Neuronal stem cell (in vitro differentiated cells): ENCODE measurements at regions not wholly inside any gene's neighbourhood (a gene's known extent, or its start where the extent isn't known, plus 50 kb on each side); places are given as distances from the start of the nearest gene placed in this dataset.

ENCODE experiments used
- DNase-seq: peaks from one replicate; pipeline ENCODE4 v3.0.0-alpha.2; 2013; ENCODE audit warnings: low spot score
- H2AFZ ChIP-seq: one replicate; pipeline ENCODE4 v1.6.1; 2013; ENCODE audit warnings: mild to moderate bottlenecking, low read length, inconsistent platforms
- H2AK5ac ChIP-seq: 2 replicates; pipeline ENCODE4 v1.6.1; 2013; ENCODE audit warnings: low read depth, mild to moderate bottlenecking, inconsistent platforms, low read length, moderate library complexity, mixed read lengths
- H2BK120ac ChIP-seq: 2 replicates; pipeline ENCODE4 v1.6.1; 2013; ENCODE audit warnings: low read depth, mild to moderate bottlenecking, inconsistent platforms, low read length, moderate library complexity, mixed read lengths
- H2BK12ac ChIP-seq: one replicate; pipeline ENCODE4 v1.6.1; 2013; ENCODE audit warnings: low read length, inconsistent platforms
- H2BK15ac ChIP-seq: 2 replicates; pipeline ENCODE4 v1.6.1; 2013; ENCODE audit warnings: mild to moderate bottlenecking, low read length, inconsistent platforms, mixed read lengths
- H2BK5ac ChIP-seq: one replicate; pipeline ENCODE4 v1.6.1; 2013; ENCODE audit warnings: inconsistent platforms, mild to moderate bottlenecking, low read length, moderate library complexity
- H3K14ac ChIP-seq: one replicate; pipeline ENCODE4 v1.6.1; 2013; ENCODE audit warnings: low read length, inconsistent platforms
- H3K18ac ChIP-seq: 2 replicates; pipeline ENCODE4 v1.6.1; 2013; ENCODE audit warnings: low read length, inconsistent platforms
- H3K23ac ChIP-seq: 2 replicates; pipeline ENCODE4 v1.6.1; 2013; ENCODE audit warnings: low read depth, mild to moderate bottlenecking, mixed read lengths, low read length, inconsistent platforms; ENCODE audit not compliant: poor library complexity
- H3K27ac ChIP-seq: replicated peaks from 3 replicates; pipeline ENCODE4 v1.5.1; 2013; ENCODE audit warnings: low read length, inconsistent platforms
- H3K27me3 ChIP-seq, 3 experiments: 2 replicates each; pipeline ENCODE4 v1.6.1; 2013; ENCODE audit warnings: low read length in 3 of 3, mild to moderate bottlenecking in 2 of 3, inconsistent platforms in 1 of 3, low read depth in 1 of 3, mixed read lengths in 1 of 3, moderate library complexity in 1 of 3; ENCODE audit not compliant: control insufficient read depth in 3 of 3, insufficient read depth in 3 of 3
- H3K36me3 ChIP-seq, 2 donors: replicated peaks in 1 of 2; 2 replicates each; pipeline ENCODE4 v1.6.1; 2013; ENCODE audit warnings: low read length in 2 of 2; ENCODE audit not compliant: control insufficient read depth in 2 of 2, insufficient read depth in 2 of 2
- H3K4ac ChIP-seq: 2 replicates; pipeline ENCODE4 v1.6.1; 2013; ENCODE audit warnings: inconsistent platforms, mild to moderate bottlenecking, low read length, moderate library complexity
- H3K4me1 ChIP-seq, 2 donors: 1 replicate in 1 of 2; 2 replicates in 1 of 2; pipeline ENCODE4 v1.6.1; 2013; ENCODE audit warnings: low read length in 2 of 2, low read depth in 1 of 2; ENCODE audit not compliant: control insufficient read depth in 2 of 2, insufficient read depth in 1 of 2
- H3K4me2 ChIP-seq: one replicate; pipeline ENCODE4 v1.6.1; 2013; ENCODE audit warnings: mild to moderate bottlenecking, low read length, inconsistent platforms; ENCODE audit not compliant: insufficient read depth, poor library complexity, severe bottlenecking
- H3K4me3 ChIP-seq, 2 donors: 2 replicates each; pipeline ENCODE4 v1.5.1; 2013; ENCODE audit warnings: low read length in 2 of 2, mild to moderate bottlenecking in 2 of 2, inconsistent platforms in 1 of 2, moderate library complexity in 1 of 2
- H3K79me1 ChIP-seq: one replicate; pipeline ENCODE4 v1.6.1; 2013; ENCODE audit warnings: low read depth, mild to moderate bottlenecking, inconsistent platforms, low read length, moderate library complexity
- H3K9ac ChIP-seq: one replicate; pipeline ENCODE4 v1.6.1; 2013; ENCODE audit warnings: mild to moderate bottlenecking, low read depth, low read length, inconsistent platforms; ENCODE audit not compliant: poor library complexity
- H3K9me3 ChIP-seq, 2 donors: replicated peaks in 1 of 2; 2 replicates each; pipeline versions ENCODE3 to v1.6.1; 2013; ENCODE audit warnings: low read length in 2 of 2, mild to moderate bottlenecking in 2 of 2, inconsistent platforms in 1 of 2, low read depth in 1 of 2, mixed read lengths in 1 of 2, moderate library complexity in 1 of 2; ENCODE audit not compliant: control insufficient read depth in 2 of 2, insufficient read depth in 1 of 2
- H4K8ac ChIP-seq: one replicate; pipeline ENCODE4 v1.6.1; 2013; ENCODE audit warnings: low read depth, mild to moderate bottlenecking, inconsistent platforms, low read length, moderate library complexity
- H4K91ac ChIP-seq: one replicate; pipeline ENCODE4 v1.6.1; 2013; ENCODE audit warnings: low read length, low read depth, mild to moderate bottlenecking, inconsistent platforms; ENCODE audit not compliant: poor library complexity
- WGBS, 2 donors: extraction: QIAGEN DNeasy Blood & Tissue Kit; methylation state at CpG; one replicate each; pipeline ENCODE4 v1.1.7; 2013; ENCODE audit warnings: missing lambda C conversion rate in 2 of 2, mixed read lengths in 1 of 2; ENCODE audit not compliant: insufficient read length in 2 of 2, insufficient replicate concordance in 1 of 2; ENCODE audit errors: extremely low coverage in 2 of 2; 5-methylcytosine and 5-hydroxymethylcytosine counted together

- Histone ChIP-seq H3K9me3 (no peaks in the 10 kb centered on the region), H2BK120ac (no peak overlapping the region), H3K18ac (peak overlapping the region; percentile 15), H2BK15ac (no peak overlapping the region), H3K4ac (no peak overlapping the region), H3K79me1 (no peaks in the 10 kb centered on the region), H3K4me1 (no peaks in the 10 kb centered on the region), H3K27me3 (no peaks in the 10 kb centered on the region), H3K14ac (no peak overlapping the region), H2AK5ac (no peak overlapping the region), H4K8ac (no peak overlapping the region), H2BK12ac (no peak overlapping the region), H3K36me3 (no peaks in the 10 kb centered on the region), H3K27ac (no peak overlapping the region), H3K4me2 (no peak overlapping the region), H2BK5ac (no peak overlapping the region), H2AFZ (no peak overlapping the region), H4K91ac (no peak overlapping the region), H3K4me3 (no peak overlapping the region), H3K23ac (no peak overlapping the region), H3K9ac (no peak overlapping the region)
- no CpG with 5 or more reads among the region's 1 CpG for WGBS, 2 donors
- no peak for DNase-seq
Observed at GRCh38 chr9:10674586-10674985, 61.8 kb upstream of the PTPRD start.

- Histone ChIP-seq H3K23ac (no peak overlapping the region), H2BK15ac (no peak overlapping the region), H3K27me3 (no peaks in the 10 kb centered on the region), H3K79me1 (no peaks in the 10 kb centered on the region), H3K9me3 (no peaks in the 10 kb centered on the region), H3K4me1 (no peaks in the 10 kb centered on the region), H2BK120ac (no peak overlapping the region), H3K14ac (no peak overlapping the region), H3K4ac (no peak overlapping the region), H3K36me3 (no peaks in the 10 kb centered on the region), H3K9ac (no peak overlapping the region), H4K91ac (no peak overlapping the region), H2AFZ (no peak overlapping the region), H3K18ac (no peak overlapping the region), H2BK5ac (no peak overlapping the region), H4K8ac (no peak overlapping the region), H3K4me3 (no peak overlapping the region), H2AK5ac (no peak overlapping the region), H3K4me2 (no peak overlapping the region), H3K27ac (no peak overlapping the region), H2BK12ac (no peak overlapping the region)
- no peak for DNase-seq
- no CpG with 5 or more reads among the region's 4 CpGs for WGBS, 2 donors
Observed at GRCh38 chr9:10678010-10678409, 65.2 kb upstream of the PTPRD start.

GRCh38 chr9:10678790-10679189, 66.0 kb upstream of the PTPRD start:
- DNase-seq = no peak
- no peak overlapping the region for H2AFZ ChIP-seq
- H3K9me3 ChIP-seq = no peaks in the 10 kb centered on the region
- no CpG with 5 or more reads among the region's 1 CpG for WGBS, 2 donors
- H4K8ac ChIP-seq = no peak overlapping the region
- no peak overlapping the region for H2BK120ac ChIP-seq
- no peak overlapping the region for H3K4me3 ChIP-seq
- no peaks in the 10 kb centered on the region for H3K27me3 ChIP-seq
- H2BK12ac ChIP-seq = no peak overlapping the region
- H2AK5ac ChIP-seq = no peak overlapping the region
- H2BK15ac ChIP-seq = no peak overlapping the region
- no peak overlapping the region for H3K23ac ChIP-seq
- no peak overlapping the region for H3K4me2 ChIP-seq
- H3K79me1 ChIP-seq = no peaks in the 10 kb centered on the region
- no peak overlapping the region for H4K91ac ChIP-seq
- H3K4ac ChIP-seq = no peak overlapping the region
- H3K14ac ChIP-seq = no peak overlapping the region
- H3K36me3 ChIP-seq = no peaks in the 10 kb centered on the region
- H3K27ac ChIP-seq = no peak overlapping the region
- no peaks in the 10 kb centered on the region for H3K4me1 ChIP-seq
- no peak overlapping the region for H3K18ac ChIP-seq
- no peak overlapping the region for H2BK5ac ChIP-seq
- H3K9ac ChIP-seq = no peak overlapping the region

- Histone ChIP-seq H3K4ac (no peak overlapping the region), H2BK15ac (no peak overlapping the region)
Observed at GRCh38 chr9:10686943-10687342, 74.1 kb upstream of the PTPRD start.

More at GRCh38 chr9:10686943-10687342, 74.1 kb upstream of the PTPRD start:
- Histone ChIP-seq H3K27ac (no peak overlapping the region), H3K4me2 (no peak overlapping the region), H2AK5ac (no peak overlapping the region), H3K4me1 (no peaks in the 10 kb centered on the region), H4K8ac (no peak overlapping the region), H3K4me3 (no peak overlapping the region), H2BK5ac (no peak overlapping the region), H3K27me3 (no peaks in the 10 kb centered on the region), H3K18ac (no peak overlapping the region), H3K36me3 (no peaks in the 10 kb centered on the region), H3K9me3 (no peaks in the 10 kb centered on the region), H3K79me1 (no peaks in the 10 kb centered on the region), H2BK12ac (no peak overlapping the region), H2BK120ac (no peak overlapping the region), H3K14ac (no peak overlapping the region), H4K91ac (no peak overlapping the region), H3K9ac (no peak overlapping the region), H3K23ac (no peak overlapping the region), H2AFZ (no peak overlapping the region)
- DNase-seq = no peak
- no CpG with 5 or more reads among the region's 2 CpGs for WGBS, 2 donors
